Astrocyte (in vitro differentiated cells and primary cell): ENCODE measurements at regions not wholly inside any gene's neighbourhood (a gene's known extent, or its start where the extent isn't known, plus 50 kb on each side); places are given as distances from the start of the nearest gene placed in this dataset.

Experiments
- DNase-seq: peaks from one replicate; pipeline ENCODE4 v3.0.0-alpha.2; 2010; ENCODE audit warnings: low read depth
- FAIRE-seq: peaks from 2 replicates; lab custom pipeline; 2011; peaks lifted over from hg19 to GRCh38; lab: Jason Lieb, UNC
- H2AFZ ChIP-seq: 2 replicates; pipeline ENCODE4 v1.6.0; 2012; ENCODE audit warnings: low read depth, low read length, inconsistent platforms
- H3K27ac ChIP-seq: 2 replicates; pipeline ENCODE4 v1.5.1; 2011; ENCODE audit warnings: low read depth, low read length, inconsistent platforms
- H3K27me3 ChIP-seq: 2 replicates; pipeline ENCODE4 v1.6.0; 2011; ENCODE audit warnings: low read length, inconsistent platforms; ENCODE audit not compliant: insufficient read depth
- H3K36me3 ChIP-seq: 2 replicates; pipeline ENCODE4 v1.5.1; 2011; ENCODE audit warnings: low read length, inconsistent platforms; ENCODE audit not compliant: insufficient read depth
- H3K4me1 ChIP-seq: 2 replicates; pipeline ENCODE4 v1.5.1; 2011; ENCODE audit warnings: low read length, inconsistent platforms; ENCODE audit not compliant: insufficient read depth
- H3K4me2 ChIP-seq: 2 replicates; pipeline ENCODE4 v1.6.0; 2012; ENCODE audit warnings: low read length, inconsistent platforms
- H3K4me3 ChIP-seq: 2 replicates; pipeline ENCODE4 v1.5.1; 2011; ENCODE audit warnings: low read depth, mild to moderate bottlenecking, low read length, inconsistent platforms; ENCODE audit not compliant: insufficient read depth
- H3K79me2 ChIP-seq: 2 replicates; pipeline ENCODE4 v1.6.0; 2012; ENCODE audit warnings: mild to moderate bottlenecking, low read length, inconsistent platforms; ENCODE audit not compliant: insufficient read depth
- H3K9ac ChIP-seq: 2 replicates; pipeline ENCODE4 v1.6.0; 2012; ENCODE audit warnings: mild to moderate bottlenecking, low read length, inconsistent platforms
- H3K9me3 ChIP-seq: 2 replicates; pipeline ENCODE4 v1.5.1; 2012; ENCODE audit warnings: low read depth, mild to moderate bottlenecking, low read length, inconsistent platforms; ENCODE audit not compliant: insufficient read depth
- H4K20me1 ChIP-seq: 2 replicates; pipeline ENCODE4 v1.6.0; 2012; ENCODE audit warnings: low read length, inconsistent platforms; ENCODE audit not compliant: insufficient read depth
- H3K27ac Mint-ChIP-seq: one replicate; pipeline ENCODE4 v1.8.0; 2021; ENCODE audit warnings: mild to moderate bottlenecking, mixed read lengths; ENCODE audit not compliant: unreplicated experiment
- H3K27me3 Mint-ChIP-seq: one replicate; pipeline ENCODE4 v1.8.0; 2021; ENCODE audit warnings: low read depth, mixed read lengths; ENCODE audit not compliant: unreplicated experiment
- H3K36me3 Mint-ChIP-seq: one replicate; pipeline ENCODE4 v1.8.0; 2021; ENCODE audit warnings: low read depth, mixed read lengths; ENCODE audit not compliant: unreplicated experiment
- H3K4me1 Mint-ChIP-seq: one replicate; pipeline ENCODE4 v1.8.0; 2021; ENCODE audit warnings: low read depth, mixed read lengths; ENCODE audit not compliant: unreplicated experiment
- H3K4me3 Mint-ChIP-seq: one replicate; pipeline ENCODE4 v1.8.0; 2021; ENCODE audit warnings: mild to moderate bottlenecking, moderate library complexity, mixed read lengths; ENCODE audit not compliant: unreplicated experiment
- H3K9me3 Mint-ChIP-seq: one replicate; pipeline ENCODE4 v1.8.0; 2021; ENCODE audit warnings: mild to moderate bottlenecking, mixed read lengths; ENCODE audit not compliant: unreplicated experiment
- CTCF ChIP-seq: IDR thresholded peaks from 2 replicates; pipeline ENCODE4 v1.5.1; 2011; ENCODE audit warnings: low read depth, mild to moderate bottlenecking, inconsistent platforms, low read length, moderate library complexity; ENCODE audit not compliant: insufficient read depth
- EZH2 ChIP-seq: IDR thresholded peaks from 2 replicates; pipeline ENCODE4 v1.6.1; 2012; ENCODE audit warnings: mild to moderate bottlenecking, low read length, inconsistent platforms; ENCODE audit not compliant: insufficient read depth

DNA sequence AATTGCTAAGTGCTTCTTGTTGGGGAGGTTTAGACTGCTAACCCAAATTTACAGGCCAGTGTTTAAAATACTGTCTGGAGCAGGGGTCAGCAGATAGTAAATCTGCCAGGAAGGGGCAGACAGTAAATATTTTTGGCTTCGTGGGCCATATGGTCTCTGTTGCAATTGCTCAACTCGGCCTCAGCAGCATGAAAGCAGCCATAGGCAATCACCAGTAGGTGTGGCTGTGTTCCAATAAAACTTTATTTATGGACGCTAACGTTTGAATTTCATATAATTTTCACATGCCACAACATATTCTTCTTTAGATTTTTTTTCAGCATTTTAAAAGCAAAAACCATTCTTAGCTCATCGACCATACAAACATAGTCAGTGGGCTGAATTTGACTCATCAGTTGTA is 172.7 kb downstream of the BRINP2 start:
- H3K36me3 ChIP-seq = no peaks in the 10 kb centered on the region
- no peak overlapping the region for H3K9ac ChIP-seq
- DNase-seq (no peak), FAIRE-seq (no peak)
- H3K4me1 ChIP-seq = no peaks in the 10 kb centered on the region
- H3K4me3 Mint-ChIP-seq = no peak overlapping the region
- H2AFZ ChIP-seq = no peak overlapping the region
- peaks cover 16% of the 10 kb centered on the region for H3K27me3 Mint-ChIP-seq
- H3K36me3 Mint-ChIP-seq = no peaks in the 10 kb centered on the region
- H3K4me1 Mint-ChIP-seq = peaks cover 3% of the 10 kb centered on the region
- no peak overlapping the region for H3K27ac ChIP-seq
- no peaks in the 10 kb centered on the region for H3K27me3 ChIP-seq
- H3K4me3 ChIP-seq = no peak overlapping the region
- H3K27ac Mint-ChIP-seq = no peak overlapping the region
- TF ChIP-seq EZH2 = no peak
- no peak for TF ChIP-seq CTCF
- H4K20me1 ChIP-seq = no peaks in the 10 kb centered on the region
- no peaks in the 10 kb centered on the region for H3K79me2 ChIP-seq
- peaks cover 4% of the 10 kb centered on the region for H3K9me3 Mint-ChIP-seq
- no peaks in the 10 kb centered on the region for H3K9me3 ChIP-seq
- H3K4me2 ChIP-seq = no peak overlapping the region

GRCh38 chr1:177341773-177342172 is 171.0 kb downstream of the BRINP2 start:
- Histone ChIP-seq H3K4me1 (no peaks in the 10 kb centered on the region), H2AFZ (no peak overlapping the region), H3K4me2 (no peak overlapping the region), H3K27me3 (no peaks in the 10 kb centered on the region), H3K79me2 (no peaks in the 10 kb centered on the region), H3K4me3 (no peak overlapping the region), H3K27ac (no peak overlapping the region), H3K9ac (no peak overlapping the region), H3K36me3 (no peaks in the 10 kb centered on the region), H3K9me3 (no peaks in the 10 kb centered on the region), H4K20me1 (no peaks in the 10 kb centered on the region)
- Mint-ChIP-seq H3K27me3 (peaks cover 18% of the 10 kb centered on the region), H3K4me3 (no peak overlapping the region), H3K36me3 (no peaks in the 10 kb centered on the region), H3K9me3 (peaks cover 4% of the 10 kb centered on the region), H3K27ac (no peak overlapping the region), H3K4me1 (peaks cover 3% of the 10 kb centered on the region)
- TF ChIP-seq EZH2 (no peak), CTCF (no peak)
- DNase-seq (no peak), FAIRE-seq (no peak)

- Histone ChIP-seq H3K4me3 (no peak overlapping the region), H3K9me3 (no peaks in the 10 kb centered on the region), H3K36me3 (no peaks in the 10 kb centered on the region), H3K79me2 (no peaks in the 10 kb centered on the region), H3K27me3 (no peaks in the 10 kb centered on the region), H2AFZ (no peak overlapping the region), H3K27ac (no peak overlapping the region), H4K20me1 (no peaks in the 10 kb centered on the region), H3K4me1 (no peaks in the 10 kb centered on the region), H3K4me2 (no peak overlapping the region), H3K9ac (no peak overlapping the region)
- Mint-ChIP-seq H3K27me3 (peaks cover 17% of the 10 kb centered on the region), H3K4me1 (peaks cover 3% of the 10 kb centered on the region), H3K27ac (no peak overlapping the region), H3K4me3 (no peak overlapping the region), H3K36me3 (no peaks in the 10 kb centered on the region), H3K9me3 (peaks cover 4% of the 10 kb centered on the region)
- no peak for FAIRE-seq
- no peak for TF ChIP-seq EZH2
- TF ChIP-seq CTCF = no peak
- no peak for DNase-seq
These were observed 169.9 kb downstream of the BRINP2 start for GRCh38 chr1:177340601-177341067.
